ENCODE measurements at regions not wholly inside any gene's neighbourhood (a gene's known extent, or its start where the extent isn't known, plus 50 kb on each side); places are given as distances from the start of the nearest gene placed in this dataset.
"Not testable (repeated sequence)": the region's sequence is repeated elsewhere in the genome, so short reads cannot be mapped to it uniquely, and the experiment has no call there.

DNA sequence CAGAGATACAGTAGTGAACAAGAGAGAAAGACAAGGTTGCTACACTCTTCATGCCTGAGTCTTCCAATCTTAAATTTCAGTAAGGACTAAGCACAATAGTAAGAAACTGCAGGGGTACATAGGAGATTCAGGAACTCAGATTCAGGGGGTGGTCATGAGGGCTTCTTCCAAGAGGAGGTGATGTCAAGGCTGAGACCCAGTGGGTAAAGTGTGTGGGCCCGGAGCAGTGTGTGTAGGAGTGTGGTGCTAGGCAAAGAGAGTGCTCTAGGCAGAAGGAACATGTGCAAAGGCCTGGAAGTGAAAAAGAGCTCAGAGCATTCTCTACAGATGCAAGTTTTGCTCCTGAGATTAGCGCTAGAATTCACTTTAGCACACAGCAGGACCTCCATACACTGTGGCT is 102.9 kb upstream of the SPATA12 start:
- TF ChIP-seq, protein P1, sequence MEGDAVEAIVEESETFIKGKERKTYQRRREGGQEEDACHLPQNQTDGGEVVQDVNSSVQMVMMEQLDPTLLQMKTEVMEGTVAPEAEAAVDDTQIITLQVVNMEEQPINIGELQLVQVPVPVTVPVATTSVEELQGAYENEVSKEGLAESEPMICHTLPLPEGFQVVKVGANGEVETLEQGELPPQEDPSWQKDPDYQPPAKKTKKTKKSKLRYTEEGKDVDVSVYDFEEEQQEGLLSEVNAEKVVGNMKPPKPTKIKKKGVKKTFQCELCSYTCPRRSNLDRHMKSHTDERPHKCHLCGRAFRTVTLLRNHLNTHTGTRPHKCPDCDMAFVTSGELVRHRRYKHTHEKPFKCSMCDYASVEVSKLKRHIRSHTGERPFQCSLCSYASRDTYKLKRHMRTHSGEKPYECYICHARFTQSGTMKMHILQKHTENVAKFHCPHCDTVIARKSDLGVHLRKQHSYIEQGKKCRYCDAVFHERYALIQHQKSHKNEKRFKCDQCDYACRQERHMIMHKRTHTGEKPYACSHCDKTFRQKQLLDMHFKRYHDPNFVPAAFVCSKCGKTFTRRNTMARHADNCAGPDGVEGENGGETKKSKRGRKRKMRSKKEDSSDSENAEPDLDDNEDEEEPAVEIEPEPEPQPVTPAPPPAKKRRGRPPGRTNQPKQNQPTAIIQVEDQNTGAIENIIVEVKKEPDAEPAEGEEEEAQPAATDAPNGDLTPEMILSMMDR (conservative IDR thresholded peaks at IDR 0.05; ENCODE audit: low read depth, low read length) = no peak
- H3K4me3 ChIP-seq (ENCODE audit: low read length) = no peak overlapping the region
- no peak for DNase-seq (ENCODE audit: low read depth)

DNA sequence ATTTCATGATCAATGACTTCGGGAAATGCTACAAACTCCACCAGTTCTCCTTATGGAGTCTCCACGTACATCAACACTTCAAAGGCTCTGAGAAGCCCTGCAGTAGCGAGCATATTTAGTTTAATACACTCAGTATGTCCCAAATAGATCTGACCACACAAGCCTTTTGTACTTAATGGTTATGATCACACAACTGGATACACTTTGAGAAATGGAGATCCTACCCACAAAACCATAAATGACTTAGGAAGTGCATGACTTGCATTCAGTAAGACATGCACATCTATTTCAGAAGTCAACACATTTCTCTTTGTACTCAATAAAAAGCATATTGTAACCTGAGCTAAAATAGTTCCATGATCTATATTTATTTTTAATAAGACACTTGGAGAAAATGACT is 103.6 kb upstream of the SPATA12 start:
- TF ChIP-seq, protein P1 (conservative IDR thresholded peaks at IDR 0.05; ENCODE audit: low read depth, low read length) = no peak
- H3K4me3 ChIP-seq (ENCODE audit: low read length) = no peak overlapping the region
- no peak for DNase-seq (ENCODE audit: low read depth)

GRCh38 chr3:56955492-56956111 is 104.9 kb upstream of the SPATA12 start:
- DNase-seq (ENCODE audit: low read depth) = no peak
- no peak overlapping the region for H3K4me3 ChIP-seq (ENCODE audit: low read length)
- TF ChIP-seq, protein P1 (conservative IDR thresholded peaks at IDR 0.05; ENCODE audit: low read depth, low read length) = no peak

GRCh38 chr3:56954125-56954524 is 106.3 kb upstream of the SPATA12 start:
- DNase-seq (ENCODE audit: low read depth) = no peak
- TF ChIP-seq, protein P1 (conservative IDR thresholded peaks at IDR 0.05; ENCODE audit: low read depth, low read length) = no peak
- no peak overlapping the region for H3K4me3 ChIP-seq (ENCODE audit: low read length)

DNA sequence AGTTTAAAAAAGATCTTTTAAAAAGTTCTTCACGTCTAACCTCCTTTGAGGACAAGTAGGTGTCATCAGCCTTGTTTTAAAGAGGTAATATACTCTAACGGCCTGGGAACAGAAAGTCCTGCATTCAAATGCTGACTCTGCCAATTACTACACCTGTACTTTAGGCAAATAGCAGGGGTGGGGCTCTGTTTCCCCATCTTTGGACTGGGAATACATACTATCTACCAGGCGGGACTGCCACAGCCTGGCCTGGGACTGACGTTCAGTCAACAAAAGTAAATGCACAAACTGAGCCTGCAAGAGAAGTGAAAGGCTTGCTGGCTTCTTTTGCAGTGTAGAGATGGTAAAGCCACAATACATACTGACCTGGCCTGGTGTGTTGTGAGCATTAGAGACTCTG is 107.6 kb upstream of the SPATA12 start:
- TF ChIP-seq, protein P1 (conservative IDR thresholded peaks at IDR 0.05; ENCODE audit: low read depth, low read length) = no peak
- DNase-seq (ENCODE audit: low read depth) = no peak
- H3K4me3 ChIP-seq (ENCODE audit: low read length) = no peak overlapping the region

- TF ChIP-seq, protein P1 (conservative IDR thresholded peaks at IDR 0.05; ENCODE audit: low read depth, low read length) = no peak
- H3K4me3 ChIP-seq (ENCODE audit: low read length) = no peak overlapping the region
- DNase-seq (ENCODE audit: low read depth) = no peak
Measured at GRCh38 chr3:56952061-56952460, 108.4 kb upstream of the SPATA12 start.

- TF ChIP-seq, protein P1 (conservative IDR thresholded peaks at IDR 0.05; ENCODE audit: low read depth, low read length) = no peak
- no peak overlapping the region for H3K4me3 ChIP-seq (ENCODE audit: low read length)
- DNase-seq (ENCODE audit: low read depth) = no peak
Measured at GRCh38 chr3:56951366-56951765, 109.1 kb upstream of the SPATA12 start.

- H3K4me3 ChIP-seq (ENCODE audit: low read length); DNase-seq (ENCODE audit: low read depth): not testable (repeated sequence)
Measured at GRCh38 chr3:56945378-56945777, 115.1 kb upstream of the SPATA12 start.
